ENCODE measurements at regions not wholly inside any gene's neighbourhood (a gene's known extent, or its start where the extent isn't known, plus 50 kb on each side); places are given as distances from the start of the nearest gene placed in this dataset.

DNA sequence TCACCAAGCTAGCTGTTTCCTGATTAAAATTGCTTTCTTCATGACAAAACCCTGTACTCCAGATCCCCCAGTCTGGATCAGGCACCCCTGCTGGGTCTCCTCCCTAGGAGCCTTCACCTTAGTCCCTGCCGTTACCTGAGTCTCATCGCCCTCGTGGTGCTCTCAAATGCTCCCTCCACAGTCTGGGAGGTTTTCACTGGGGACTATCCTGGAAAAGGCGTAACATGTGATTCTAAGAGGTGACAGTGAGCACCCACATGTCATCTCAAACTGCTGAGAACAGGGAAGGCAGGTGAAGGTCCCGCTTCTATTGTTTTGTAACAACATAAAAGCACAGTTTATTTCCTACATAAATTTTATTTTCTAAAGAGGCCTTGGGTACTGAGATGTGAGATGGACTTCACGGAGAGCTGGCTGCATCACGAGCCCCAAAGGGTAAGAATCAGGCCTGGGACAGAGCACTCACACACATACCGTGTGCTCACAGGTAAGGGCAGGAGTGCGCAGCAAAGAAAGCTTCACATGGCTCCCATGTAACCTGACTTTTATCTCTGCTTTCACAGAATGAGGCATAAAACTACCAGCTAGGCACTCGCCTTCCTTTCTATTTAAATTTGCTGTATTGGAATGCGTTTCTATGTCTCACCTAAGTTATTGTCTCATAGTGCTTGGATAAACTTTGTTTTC is 531.5 kb downstream of the RNF144A start:
- peak overlapping the region; percentile 97 for H3K27ac Mint-ChIP-seq
- peaks cover 7% of the 10 kb centered on the region for H3K36me3 Mint-ChIP-seq
- H3K9me3 Mint-ChIP-seq (ENCODE audit: low read depth), result peaks cover 3% of the 10 kb centered on the region
- peak overlapping the region; percentile 25 for H3K4me3 Mint-ChIP-seq
- peaks cover 76% of the 10 kb centered on the region for H3K4me1 Mint-ChIP-seq (ENCODE audit: low read depth)
- no peaks in the 10 kb centered on the region for H3K27me3 Mint-ChIP-seq

DNA sequence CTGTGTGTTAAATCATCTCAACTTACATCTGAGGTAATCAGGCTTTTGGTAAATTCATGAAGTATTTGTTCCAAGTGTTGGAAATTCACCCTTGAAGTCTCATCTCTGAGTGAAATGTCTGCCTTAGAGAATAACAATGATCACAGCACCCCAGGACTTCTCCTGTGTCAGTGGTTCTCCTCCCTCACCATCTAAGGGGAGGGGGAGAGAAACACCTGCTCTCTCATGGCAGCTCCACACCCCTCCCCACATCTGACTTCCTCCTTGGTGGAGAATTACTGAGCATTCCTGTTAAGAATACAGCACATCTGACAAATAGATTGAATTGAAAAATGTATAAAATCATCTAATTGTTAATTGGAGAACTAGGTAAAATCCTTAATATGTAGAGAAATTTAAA is 532.1 kb downstream of the RNF144A start:
- Mint-ChIP-seq H3K4me3 (peak overlapping the region; percentile 25), H3K36me3 (peaks cover 8% of the 10 kb centered on the region), H3K9me3 (ENCODE audit: low read depth) (peaks cover 3% of the 10 kb centered on the region), H3K4me1 (ENCODE audit: low read depth) (peaks cover 77% of the 10 kb centered on the region), H3K27me3 (no peaks in the 10 kb centered on the region), H3K27ac (peak overlapping the region; percentile 97)

DNA sequence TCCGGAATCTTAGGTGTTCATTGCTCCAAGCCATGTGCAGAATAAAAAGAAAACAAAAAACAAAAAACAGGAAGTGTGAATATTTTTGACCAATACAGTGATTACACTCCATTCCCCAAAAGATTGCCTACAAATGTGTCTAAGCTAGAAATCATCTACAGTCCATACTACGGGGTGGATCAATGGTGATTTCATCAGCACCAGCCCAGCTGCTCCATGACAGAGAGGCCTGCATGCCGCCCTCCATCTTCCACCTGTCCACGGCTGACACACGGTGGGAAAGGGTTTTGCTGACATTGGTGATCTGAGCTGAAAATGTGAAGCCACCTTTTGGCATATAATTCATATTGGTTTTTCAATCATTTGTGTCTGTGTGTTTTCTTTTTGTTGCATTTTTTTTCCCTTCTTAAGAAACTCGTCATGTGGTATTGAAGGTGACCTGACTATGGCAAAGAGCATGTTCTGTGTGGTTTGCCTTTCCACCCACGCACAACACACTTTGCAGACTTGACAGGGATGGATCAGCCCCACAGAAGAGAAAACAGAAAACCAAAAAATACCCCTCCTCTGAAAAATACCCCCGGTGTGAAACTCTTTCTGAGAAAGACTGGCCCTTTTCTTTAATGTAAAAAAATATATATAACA is 533.1 kb downstream of the RNF144A start:
- Mint-ChIP-seq H3K36me3 (peaks cover 5% of the 10 kb centered on the region), H3K4me3 (peak overlapping the region; percentile 77), H3K9me3 (ENCODE audit: low read depth) (no peaks in the 10 kb centered on the region), H3K27me3 (no peaks in the 10 kb centered on the region), H3K27ac (peak overlapping the region; percentile 97), H3K4me1 (ENCODE audit: low read depth) (peaks cover 80% of the 10 kb centered on the region)

DNA sequence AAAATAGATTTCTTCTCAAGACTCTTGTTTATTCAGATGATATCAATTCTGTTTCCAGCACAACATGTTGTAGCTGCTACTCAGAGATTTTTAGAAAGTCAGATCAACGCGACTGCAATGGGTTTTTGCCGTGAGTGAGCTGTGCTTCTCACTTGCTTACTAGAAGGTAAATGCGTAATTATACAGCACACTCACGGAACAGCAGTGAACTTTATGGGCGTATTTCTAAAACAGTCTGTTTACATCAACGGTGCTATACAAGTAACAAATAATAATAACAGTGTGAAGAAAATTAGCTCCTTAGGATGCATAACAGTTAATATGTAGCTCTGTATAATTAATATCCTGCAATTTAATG is 533.6 kb downstream of the RNF144A start:
- Mint-ChIP-seq H3K27me3 (no peaks in the 10 kb centered on the region), H3K36me3 (peaks cover 5% of the 10 kb centered on the region), H3K4me1 (ENCODE audit: low read depth) (peaks cover 80% of the 10 kb centered on the region), H3K27ac (peak overlapping the region; percentile 97), H3K9me3 (ENCODE audit: low read depth) (no peaks in the 10 kb centered on the region), H3K4me3 (peak overlapping the region; percentile 77)

DNA sequence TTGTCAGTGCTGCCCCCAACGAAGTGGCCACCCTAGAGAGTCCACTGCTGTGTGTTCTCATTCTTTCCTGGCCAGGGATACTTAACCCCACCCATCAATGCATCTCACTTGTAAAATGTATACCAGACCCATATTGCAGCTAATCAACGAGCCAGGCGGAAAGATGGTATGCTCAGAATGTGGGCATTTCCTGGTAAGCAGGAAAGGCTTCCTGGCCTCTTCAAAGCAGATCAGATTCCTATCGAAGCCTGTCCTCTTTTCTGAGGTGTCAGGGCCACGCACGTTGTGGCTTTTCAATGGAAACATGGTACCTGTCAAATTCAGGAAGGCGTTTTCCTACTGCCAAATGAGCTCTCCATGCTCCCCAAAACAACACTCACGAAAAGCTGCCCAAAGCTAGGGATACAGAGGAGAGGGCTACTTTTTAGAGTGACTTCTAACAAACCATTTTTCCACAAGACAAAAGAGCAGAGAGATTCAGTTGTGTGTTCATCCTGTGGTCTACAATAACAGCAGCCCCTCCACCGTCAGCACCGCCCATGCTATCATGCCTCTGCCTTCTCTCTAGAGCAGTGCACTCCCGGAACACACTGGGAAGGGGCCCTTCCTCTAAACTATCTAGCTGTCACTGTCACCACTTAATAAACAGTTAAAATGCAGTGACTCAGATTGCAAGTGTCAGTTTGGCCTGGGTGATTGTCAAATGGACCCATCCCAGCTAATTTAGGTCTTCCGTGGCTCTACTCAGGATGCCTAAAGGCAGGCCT is 535.1 kb downstream of the RNF144A start:
- Mint-ChIP-seq H3K36me3 (peaks cover 5% of the 10 kb centered on the region), H3K9me3 (ENCODE audit: low read depth) (no peaks in the 10 kb centered on the region), H3K4me3 (peak overlapping the region; percentile 66), H3K27ac (peak overlapping the region; percentile 97), H3K4me1 (ENCODE audit: low read depth) (peaks cover 76% of the 10 kb centered on the region), H3K27me3 (no peaks in the 10 kb centered on the region)

DNA sequence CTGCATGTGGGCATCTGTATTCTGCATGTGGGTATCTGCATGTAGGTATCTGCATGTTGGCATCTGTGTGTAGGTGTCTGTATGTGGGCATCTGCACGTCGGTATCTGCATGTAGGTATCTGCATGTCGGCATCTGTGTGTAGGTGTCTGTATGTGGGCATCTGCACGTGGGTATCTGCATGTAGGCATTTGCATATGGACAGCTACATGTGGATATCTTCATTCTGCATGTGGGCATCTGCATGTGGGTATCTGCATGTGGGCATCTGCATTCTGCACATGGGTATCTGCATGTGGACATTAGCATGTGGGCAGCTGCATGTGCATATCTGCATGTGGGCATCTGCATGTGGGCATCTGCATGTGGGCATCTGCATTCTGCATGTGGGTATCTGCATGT is 537.4 kb downstream of the RNF144A start:
- H3K9me3 Mint-ChIP-seq (ENCODE audit: low read depth), result no peaks in the 10 kb centered on the region
- peak overlapping the region; percentile 97 for H3K27ac Mint-ChIP-seq
- H3K27me3 Mint-ChIP-seq, result no peaks in the 10 kb centered on the region
- no peak overlapping the region for H3K4me3 Mint-ChIP-seq
- H3K36me3 Mint-ChIP-seq, result peaks cover 5% of the 10 kb centered on the region
- peaks cover 73% of the 10 kb centered on the region for H3K4me1 Mint-ChIP-seq (ENCODE audit: low read depth)

DNA sequence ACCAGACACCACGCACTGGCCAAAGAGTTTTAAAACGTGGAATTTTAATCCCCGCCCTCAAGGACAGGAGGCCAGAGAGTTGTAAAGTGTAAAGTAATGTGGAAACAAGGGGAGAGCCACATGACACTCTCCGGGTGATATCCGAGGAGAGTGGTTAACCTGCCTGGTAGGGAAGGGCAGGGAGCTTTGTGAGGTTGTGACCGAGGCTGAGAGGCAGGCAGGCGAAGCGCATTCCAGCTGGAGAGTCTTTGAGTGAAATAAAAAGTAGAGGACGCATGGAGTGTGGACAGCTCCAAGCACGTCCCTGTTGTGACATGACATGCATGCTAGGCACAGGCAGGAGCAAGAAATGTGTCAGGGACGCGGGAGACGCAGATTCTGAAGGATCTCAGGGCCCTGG is 539.5 kb downstream of the RNF144A start:
- H3K27me3 Mint-ChIP-seq, result no peaks in the 10 kb centered on the region
- H3K36me3 Mint-ChIP-seq, result peaks cover 5% of the 10 kb centered on the region
- H3K4me3 Mint-ChIP-seq, result no peak overlapping the region
- H3K27ac Mint-ChIP-seq, result peak overlapping the region; percentile 28
- no peaks in the 10 kb centered on the region for H3K9me3 Mint-ChIP-seq (ENCODE audit: low read depth)
- peaks cover 56% of the 10 kb centered on the region for H3K4me1 Mint-ChIP-seq (ENCODE audit: low read depth)

DNA sequence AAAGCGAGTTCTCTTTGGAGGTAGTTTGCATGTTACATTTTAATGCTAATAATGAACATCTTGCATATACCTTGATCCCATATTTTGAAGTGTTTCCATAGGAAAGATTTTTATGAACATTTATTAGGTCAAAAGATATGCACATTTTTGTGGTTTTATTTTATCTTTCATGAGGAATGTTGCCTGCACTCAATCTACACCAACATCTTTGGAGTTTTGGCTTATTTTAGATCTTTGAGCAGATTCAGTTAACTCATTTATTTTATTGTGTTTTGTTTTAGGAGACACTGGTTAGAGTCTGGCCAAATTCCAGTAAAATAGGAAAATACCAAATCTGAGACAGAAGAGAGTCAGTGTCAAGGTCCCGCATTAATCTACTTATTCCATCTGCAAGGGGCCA is 540.9 kb downstream of the RNF144A start:
- Mint-ChIP-seq H3K27me3 (no peaks in the 10 kb centered on the region), H3K4me3 (no peak overlapping the region), H3K4me1 (ENCODE audit: low read depth) (peaks cover 43% of the 10 kb centered on the region), H3K27ac (no peak overlapping the region), H3K36me3 (peaks cover 2% of the 10 kb centered on the region), H3K9me3 (ENCODE audit: low read depth) (peaks cover 4% of the 10 kb centered on the region)

DNA sequence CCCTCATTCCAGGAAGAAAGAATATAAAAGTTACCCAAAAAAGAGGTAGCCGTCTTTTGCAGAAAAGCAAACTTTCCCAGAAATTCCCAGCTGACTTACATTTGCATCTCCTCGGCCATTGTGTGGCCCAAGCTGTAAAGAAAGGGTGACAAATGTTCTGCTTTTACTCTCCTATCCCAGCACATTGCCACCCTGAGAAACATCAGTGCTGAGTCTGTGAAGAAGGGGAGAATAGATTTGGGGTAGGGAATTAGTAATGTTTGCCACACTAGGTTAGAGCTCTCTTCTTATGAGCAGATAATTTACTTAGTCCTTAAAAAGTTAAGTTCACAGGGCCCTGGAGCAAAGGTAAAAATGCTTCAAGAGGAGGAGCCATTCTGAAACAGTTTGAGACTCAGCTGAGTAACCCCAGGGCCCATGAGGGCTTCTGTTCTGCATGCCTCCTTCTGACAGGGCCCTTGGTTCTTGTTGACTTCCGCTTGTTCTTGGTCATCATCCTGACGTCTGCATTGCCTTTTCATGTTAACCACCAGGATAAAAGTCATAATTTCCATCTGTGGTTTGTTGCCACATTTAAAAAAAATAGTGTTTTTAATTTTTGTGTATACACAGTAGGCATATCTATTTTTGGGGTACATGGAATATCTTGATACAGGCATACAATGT is 550.7 kb downstream of the RNF144A start:
- Mint-ChIP-seq H3K4me3 (peak overlapping the region; percentile 60), H3K36me3 (peaks cover 5% of the 10 kb centered on the region), H3K27me3 (no peaks in the 10 kb centered on the region), H3K27ac (peak overlapping the region; percentile 91), H3K9me3 (ENCODE audit: low read depth) (no peaks in the 10 kb centered on the region), H3K4me1 (ENCODE audit: low read depth) (peaks cover 54% of the 10 kb centered on the region)

DNA sequence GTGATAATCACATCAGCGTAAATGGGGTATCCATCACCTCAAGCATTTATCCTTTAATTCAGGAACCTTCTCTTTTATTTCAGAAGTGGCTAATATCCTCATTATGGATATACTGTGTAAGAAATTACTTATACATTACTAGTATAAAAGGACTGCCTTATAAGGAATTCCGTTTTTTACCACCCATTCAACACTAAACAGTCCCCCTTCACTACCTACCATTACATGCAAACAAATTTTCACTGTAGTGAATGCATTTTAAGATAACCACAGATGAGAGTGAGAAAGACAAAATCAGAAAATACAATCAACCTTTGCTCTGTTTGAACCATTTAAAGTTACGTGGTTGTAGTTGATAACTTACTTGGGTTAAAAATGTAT is 551.2 kb downstream of the RNF144A start:
- H3K36me3 Mint-ChIP-seq, result peaks cover 4% of the 10 kb centered on the region
- peak overlapping the region; percentile 64 for H3K4me3 Mint-ChIP-seq
- H3K27ac Mint-ChIP-seq, result peak overlapping the region; percentile 91
- no peaks in the 10 kb centered on the region for H3K27me3 Mint-ChIP-seq
- no peaks in the 10 kb centered on the region for H3K9me3 Mint-ChIP-seq (ENCODE audit: low read depth)
- peaks cover 58% of the 10 kb centered on the region for H3K4me1 Mint-ChIP-seq (ENCODE audit: low read depth)

DNA sequence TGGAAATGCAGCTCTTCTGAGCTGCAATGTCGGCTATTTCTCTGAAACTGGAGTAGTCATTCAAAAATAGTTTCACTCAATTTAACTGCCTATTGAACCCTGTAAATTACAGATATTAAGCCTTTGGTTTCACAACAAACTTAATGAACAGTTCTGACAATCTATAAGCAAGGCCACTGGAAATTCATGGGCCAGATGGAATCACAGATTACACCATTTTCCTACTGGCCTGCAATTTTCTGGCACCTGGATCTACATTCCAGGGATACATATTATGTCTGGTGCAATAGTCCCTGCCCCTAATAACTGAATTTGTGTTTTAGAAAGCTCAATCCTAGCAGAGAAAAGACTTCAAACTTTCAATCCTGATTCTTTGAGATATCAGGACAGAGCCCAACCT is 551.7 kb downstream of the RNF144A start:
- Mint-ChIP-seq H3K4me3 (no peak overlapping the region), H3K36me3 (peaks cover 2% of the 10 kb centered on the region), H3K27me3 (no peaks in the 10 kb centered on the region), H3K9me3 (ENCODE audit: low read depth) (no peaks in the 10 kb centered on the region), H3K4me1 (ENCODE audit: low read depth) (peaks cover 60% of the 10 kb centered on the region), H3K27ac (peak overlapping the region; percentile 41)

DNA sequence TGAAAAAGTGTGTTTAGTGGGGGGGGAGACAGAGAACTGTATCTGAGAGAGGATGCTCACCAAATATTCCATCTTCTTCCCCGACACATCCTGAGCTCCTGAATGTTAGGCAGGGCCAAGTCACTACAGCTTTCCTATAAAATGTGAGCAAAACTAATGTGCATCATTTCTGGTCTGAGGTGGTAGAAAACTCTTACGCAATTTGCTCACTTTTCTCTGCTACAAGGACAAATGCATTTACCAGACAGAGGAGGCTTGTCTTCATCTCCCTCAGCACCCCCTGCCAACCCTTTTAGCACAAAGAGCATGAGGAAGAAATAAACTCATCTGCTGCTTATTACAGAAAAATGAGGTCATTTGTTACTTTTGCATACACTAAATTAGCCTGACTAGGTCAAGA is 554.0 kb downstream of the RNF144A start:
- Mint-ChIP-seq H3K36me3 (peaks cover 2% of the 10 kb centered on the region), H3K27me3 (no peaks in the 10 kb centered on the region), H3K4me3 (no peak overlapping the region), H3K27ac (peak overlapping the region; percentile 46), H3K4me1 (ENCODE audit: low read depth) (peaks cover 61% of the 10 kb centered on the region), H3K9me3 (ENCODE audit: low read depth) (no peaks in the 10 kb centered on the region)

DNA sequence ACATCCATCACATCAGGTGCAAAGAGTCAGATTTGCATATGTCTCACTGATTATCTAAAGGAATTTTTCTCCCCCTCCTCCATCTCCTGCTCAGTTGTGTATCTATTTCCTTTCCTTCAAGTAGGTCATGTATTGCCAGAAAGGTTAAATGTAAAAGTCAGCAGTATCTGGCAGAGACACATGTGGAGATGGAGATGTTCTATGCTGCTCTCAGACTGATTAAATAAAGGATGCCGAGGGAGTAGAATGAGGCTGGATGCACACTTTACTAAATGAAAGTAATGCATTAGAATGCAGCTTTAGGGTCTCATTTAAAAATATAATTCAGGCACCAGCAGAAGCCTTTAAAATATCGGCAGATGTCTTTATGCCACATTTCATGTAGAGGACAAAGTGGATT is 555.3 kb downstream of the RNF144A start:
- no peak overlapping the region for H3K27ac Mint-ChIP-seq
- no peaks in the 10 kb centered on the region for H3K27me3 Mint-ChIP-seq
- H3K4me1 Mint-ChIP-seq (ENCODE audit: low read depth), result peaks cover 66% of the 10 kb centered on the region

DNA sequence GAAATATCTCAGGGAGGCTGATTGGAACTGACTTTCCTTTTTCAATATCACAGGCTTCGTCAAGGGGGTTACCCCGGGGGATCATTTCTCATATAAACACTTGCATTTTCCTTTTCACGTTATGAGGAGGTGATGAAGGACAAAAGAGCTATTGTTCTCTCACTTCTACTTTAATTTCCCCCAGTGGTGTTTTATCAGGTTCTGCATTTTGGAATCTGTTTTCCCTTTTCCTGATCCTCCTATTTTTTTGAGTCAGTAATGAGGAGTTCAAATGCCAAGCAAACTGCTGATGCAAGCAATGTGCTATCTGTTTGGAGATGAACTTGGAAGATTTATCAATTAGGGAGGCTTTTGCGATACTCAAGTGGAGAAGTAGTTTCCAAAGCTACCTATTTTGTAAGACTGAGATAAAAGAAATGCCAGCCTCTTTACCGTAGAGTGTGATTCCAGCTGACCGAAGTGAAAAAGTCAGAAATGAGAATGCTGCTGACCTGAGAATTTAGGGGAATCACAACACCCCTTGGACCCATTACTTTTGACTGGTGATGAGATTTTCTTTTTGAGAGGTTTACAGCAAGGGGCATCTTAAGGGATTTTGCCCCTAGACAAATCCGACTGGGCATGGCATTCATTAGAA is 556.0 kb downstream of the RNF144A start:
- H3K9me3 Mint-ChIP-seq (ENCODE audit: low read depth), result no peaks in the 10 kb centered on the region
- H3K4me3 Mint-ChIP-seq, result no peak overlapping the region
- H3K27me3 Mint-ChIP-seq, result no peaks in the 10 kb centered on the region
- peaks cover 2% of the 10 kb centered on the region for H3K36me3 Mint-ChIP-seq
- H3K4me1 Mint-ChIP-seq (ENCODE audit: low read depth), result peaks cover 60% of the 10 kb centered on the region
- H3K27ac Mint-ChIP-seq, result peak overlapping the region; percentile 25

More for the DNA sequence above, 555.3 kb downstream of the RNF144A start:
- H3K4me3 Mint-ChIP-seq, result no peak overlapping the region
- H3K36me3 Mint-ChIP-seq, result peaks cover 2% of the 10 kb centered on the region
- no peaks in the 10 kb centered on the region for H3K9me3 Mint-ChIP-seq (ENCODE audit: low read depth)
